ENCODE measurements at regions not wholly inside any gene's neighbourhood (a gene's known extent, or its start where the extent isn't known, plus 50 kb on each side); places are given as distances from the start of the nearest gene placed in this dataset.

- no peak for TF ChIP-seq EZH2 (IDR thresholded peaks at IDR 0.05; ENCODE audit: insufficient read depth, poor library complexity, severe bottlenecking)
- TF ChIP-seq EZH2phosphoT487 (IDR thresholded peaks at IDR 0.05; ENCODE audit: insufficient read depth, low read depth) = no peak
These were observed 585.3 kb upstream of the TLE4 start for GRCh38 chr9:78986446-78986845.

All from GM23248 (cell line).